ENCODE measurements at regions not wholly inside any gene's neighbourhood (a gene's known extent, or its start where the extent isn't known, plus 50 kb on each side); places are given as distances from the start of the nearest gene placed in this dataset.

DNA sequence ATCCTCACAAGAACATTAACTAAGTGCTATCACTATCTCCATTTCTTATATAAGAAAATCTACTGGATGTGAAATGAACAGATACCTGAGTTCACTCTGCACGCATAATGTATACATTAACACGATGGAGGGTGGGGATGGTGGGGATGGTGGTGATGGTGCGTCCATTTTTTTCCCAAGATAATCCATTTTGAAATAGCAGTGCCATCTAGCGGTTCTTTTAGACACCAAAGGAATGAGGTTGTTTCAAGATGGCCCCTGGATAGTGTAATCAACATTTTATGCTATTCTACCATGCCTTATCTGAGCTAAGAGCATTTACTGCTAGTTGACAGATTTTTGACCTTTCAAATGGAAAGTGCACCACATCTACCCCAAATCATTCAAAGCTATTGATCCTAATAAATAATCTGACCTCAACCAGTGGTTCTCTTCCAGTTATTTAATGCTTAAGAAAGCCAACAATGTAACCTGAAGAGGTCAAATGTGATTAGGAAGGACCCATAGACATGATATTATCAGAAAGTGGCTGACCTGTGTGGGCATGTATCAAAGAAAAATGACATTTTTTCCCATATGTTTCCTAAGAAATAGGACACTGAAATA, 714.7 kb upstream of the TENM4 start:
- Histone ChIP-seq H3K23ac (ENCODE audit: insufficient read length, low read depth, low read length) (no peak overlapping the region), H3K18ac (ENCODE audit: insufficient read length, low read depth, low read length) (no peak overlapping the region), H3K9me3 (ENCODE audit: control insufficient read depth, low read depth, low read length) (no peaks in the 10 kb centered on the region), H3K14ac (ENCODE audit: insufficient read depth, low read length) (no peak overlapping the region), H4K8ac (replicated peaks; ENCODE audit: insufficient read length, low read depth, low read length) (no peak overlapping the region), H3K27ac (ENCODE audit: insufficient read length, low read depth, low read length) (no peak overlapping the region), H3K9ac (ENCODE audit: extremely low read depth, insufficient read length, low read length) (no peak overlapping the region), H2AFZ (ENCODE audit: low read length) (no peak overlapping the region), H3K27me3 (ENCODE audit: insufficient read depth, low read length) (no peaks in the 10 kb centered on the region), H3K23me2 (ENCODE audit: insufficient read length, low read depth, low read length, poor library complexity, severe bottlenecking) (no peaks in the 10 kb centered on the region), H3K79me2 (ENCODE audit: insufficient read depth, low read length) (no peaks in the 10 kb centered on the region), H4K5ac (ENCODE audit: insufficient read length, low read depth, low read length) (no peak overlapping the region), H3K56ac (ENCODE audit: insufficient read length, low read depth, low read length) (no peak overlapping the region), H3K79me1 (ENCODE audit: insufficient read depth, low read depth, low read length, poor library complexity, severe bottlenecking) (no peaks in the 10 kb centered on the region), H2BK12ac (ENCODE audit: insufficient read length, low read depth, low read length) (no peak overlapping the region), H2BK15ac (ENCODE audit: low read depth, low read length) (no peak overlapping the region), H3T11ph (ENCODE audit: low read length) (no peak overlapping the region), H3K4me1 (ENCODE audit: insufficient read depth, low read length) (peaks cover 2% of the 10 kb centered on the region), H2BK5ac (ENCODE audit: insufficient read length, low read length) (no peak overlapping the region), H2BK120ac (ENCODE audit: low read depth, low read length, poor library complexity, severe bottlenecking) (no peak overlapping the region), H4K20me1 (ENCODE audit: control insufficient read depth, insufficient read depth, insufficient read length) (no peaks in the 10 kb centered on the region), H3K4ac (ENCODE audit: low read depth, low read length) (no peak overlapping the region), H4K91ac (ENCODE audit: insufficient read length, low read depth, low read length) (no peak overlapping the region), H3K4me2 (ENCODE audit: insufficient read depth, insufficient read length, low read length) (no peak overlapping the region), H2BK20ac (ENCODE audit: low read depth, low read length, poor library complexity, severe bottlenecking) (no peak overlapping the region), H2AK5ac (ENCODE audit: insufficient read length, low read length) (no peak overlapping the region)
- Mint-ChIP-seq H3K9me3 (no peaks in the 10 kb centered on the region), H3K4me3 (no peak overlapping the region), H3K36me3 (ENCODE audit: insufficient read depth in 1 of 3, low read depth in 3 of 3) (no peaks in the 10 kb centered on the region), H3K27me3 (ENCODE audit: low read depth) (0 out of 2 replicates have a peak, but pooled peaks cover 2% of the 10 kb centered on the region), H3K27ac (no peak overlapping the region), H3K4me1 (peaks cover 18 to 20% of the 10 kb centered on the region in 2 experiments)
- no CpG with 5 or more reads among the region's 4 CpGs for WGBS (ENCODE audit: extremely low coverage, insufficient read length, low lambda C conversion rate)
- TF ChIP-seq, protein P1, sequence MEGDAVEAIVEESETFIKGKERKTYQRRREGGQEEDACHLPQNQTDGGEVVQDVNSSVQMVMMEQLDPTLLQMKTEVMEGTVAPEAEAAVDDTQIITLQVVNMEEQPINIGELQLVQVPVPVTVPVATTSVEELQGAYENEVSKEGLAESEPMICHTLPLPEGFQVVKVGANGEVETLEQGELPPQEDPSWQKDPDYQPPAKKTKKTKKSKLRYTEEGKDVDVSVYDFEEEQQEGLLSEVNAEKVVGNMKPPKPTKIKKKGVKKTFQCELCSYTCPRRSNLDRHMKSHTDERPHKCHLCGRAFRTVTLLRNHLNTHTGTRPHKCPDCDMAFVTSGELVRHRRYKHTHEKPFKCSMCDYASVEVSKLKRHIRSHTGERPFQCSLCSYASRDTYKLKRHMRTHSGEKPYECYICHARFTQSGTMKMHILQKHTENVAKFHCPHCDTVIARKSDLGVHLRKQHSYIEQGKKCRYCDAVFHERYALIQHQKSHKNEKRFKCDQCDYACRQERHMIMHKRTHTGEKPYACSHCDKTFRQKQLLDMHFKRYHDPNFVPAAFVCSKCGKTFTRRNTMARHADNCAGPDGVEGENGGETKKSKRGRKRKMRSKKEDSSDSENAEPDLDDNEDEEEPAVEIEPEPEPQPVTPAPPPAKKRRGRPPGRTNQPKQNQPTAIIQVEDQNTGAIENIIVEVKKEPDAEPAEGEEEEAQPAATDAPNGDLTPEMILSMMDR (conservative IDR thresholded peaks at IDR 0.05) = peak; percentile 69
- DNase-seq = no peak

All from H9 (cell line).